ENCODE measurements at regions not wholly inside any gene's neighbourhood (a gene's known extent, or its start where the extent isn't known, plus 50 kb on each side); places are given as distances from the start of the nearest gene placed in this dataset.

- no peaks in the 10 kb centered on the region for H3K79me2 ChIP-seq
- H3K9me3 ChIP-seq (ENCODE audit: control insufficient read depth, low read length) = no peaks in the 10 kb centered on the region
Measured at GRCh38 chr10:52864201-52865106, 91.9 kb upstream of the MBL2 start.

GRCh38 chr10:52858722-52859121, 86.1 kb upstream of the MBL2 start:
- no peak overlapping the region for H3K9ac ChIP-seq
- no peaks in the 10 kb centered on the region for H3K36me3 ChIP-seq (ENCODE audit: control insufficient read depth, insufficient read depth, low read length)
- no peak for TF ChIP-seq CTCF (IDR thresholded peaks at IDR 0.05)
- H3K27me3 ChIP-seq (ENCODE audit: control insufficient read depth, insufficient read depth, low read length) = no peaks in the 10 kb centered on the region
- H2AFZ ChIP-seq = no peak overlapping the region
- no peak overlapping the region for H3K4me3 ChIP-seq (ENCODE audit: low read depth, low read length)
- no peak overlapping the region for H3K27ac ChIP-seq
- H3K4me2 ChIP-seq (ENCODE audit: low read length) = no peak overlapping the region
- H3K79me2 ChIP-seq = no peaks in the 10 kb centered on the region
- no peaks in the 10 kb centered on the region for H3K9me3 ChIP-seq (ENCODE audit: control insufficient read depth, low read length)
- no peaks in the 10 kb centered on the region for H3K4me1 ChIP-seq

More at GRCh38 chr10:52864201-52865106, 91.9 kb upstream of the MBL2 start:
- Histone ChIP-seq H3K4me2 (ENCODE audit: low read length) (no peak overlapping the region), H3K9ac (no peak overlapping the region), H3K36me3 (ENCODE audit: control insufficient read depth, insufficient read depth, low read length) (no peaks in the 10 kb centered on the region), H3K27me3 (ENCODE audit: control insufficient read depth, insufficient read depth, low read length) (no peaks in the 10 kb centered on the region), H3K4me3 (ENCODE audit: low read depth, low read length) (no peak overlapping the region), H2AFZ (peak overlapping the region; percentile 75), H3K4me1 (peaks cover 9% of the 10 kb centered on the region), H3K27ac (peak overlapping the region; percentile 37)
- TF ChIP-seq CTCF (IDR thresholded peaks at IDR 0.05) = no peak

GRCh38 chr10:52855546-52856325, 83.2 kb upstream of the MBL2 start:
- TF ChIP-seq CTCF (IDR thresholded peaks at IDR 0.05) = no peak
- no peaks in the 10 kb centered on the region for H3K27me3 ChIP-seq (ENCODE audit: control insufficient read depth, insufficient read depth, low read length)

GRCh38 chr10:52853704-52854103, 81.1 kb upstream of the MBL2 start:
- no peaks in the 10 kb centered on the region for H3K79me2 ChIP-seq

More at GRCh38 chr10:52855546-52856325, 83.2 kb upstream of the MBL2 start:
- Histone ChIP-seq H3K4me2 (ENCODE audit: low read length) (no peak overlapping the region), H3K27ac (no peak overlapping the region), H3K79me2 (no peaks in the 10 kb centered on the region), H3K36me3 (ENCODE audit: control insufficient read depth, insufficient read depth, low read length) (no peaks in the 10 kb centered on the region), H2AFZ (no peak overlapping the region), H3K9ac (no peak overlapping the region), H3K4me1 (no peaks in the 10 kb centered on the region), H3K9me3 (ENCODE audit: control insufficient read depth, low read length) (no peaks in the 10 kb centered on the region), H3K4me3 (ENCODE audit: low read depth, low read length) (no peak overlapping the region)

More at GRCh38 chr10:52853704-52854103, 81.1 kb upstream of the MBL2 start:
- no peak for TF ChIP-seq CTCF (IDR thresholded peaks at IDR 0.05)
- Histone ChIP-seq H3K4me2 (ENCODE audit: low read length) (no peak overlapping the region), H3K9ac (no peak overlapping the region), H3K9me3 (ENCODE audit: control insufficient read depth, low read length) (no peaks in the 10 kb centered on the region), H3K36me3 (ENCODE audit: control insufficient read depth, insufficient read depth, low read length) (no peaks in the 10 kb centered on the region), H3K27me3 (ENCODE audit: control insufficient read depth, insufficient read depth, low read length) (no peaks in the 10 kb centered on the region), H2AFZ (no peak overlapping the region), H3K27ac (no peak overlapping the region), H3K4me3 (ENCODE audit: low read depth, low read length) (no peak overlapping the region), H3K4me1 (no peaks in the 10 kb centered on the region)

Measured in parathyroid adenoma (tissue), 2 donors.